Liver (tissue), 3 donors: ENCODE measurements at regions not wholly inside any gene's neighbourhood (a gene's known extent, or its start where the extent isn't known, plus 50 kb on each side); places are given as distances from the start of the nearest gene placed in this dataset.

Experiments
- ATF3 ChIP-seq: IDR thresholded peaks from 2 replicates; pipeline ENCODE4 v1.6.1; 2016; ENCODE audit warnings: antibody characterized with exemption
- CTCF ChIP-seq: fragments of 150-350 bp; IDR thresholded peaks from 2 replicates; pipeline ENCODE4 v1.5.1; 2017; ENCODE audit warnings: improper control_type of control experiment, low read depth, low read length; ENCODE audit not compliant: missing input control
- EGR1 ChIP-seq, 2 donors: IDR thresholded peaks; 2 replicates each; pipeline ENCODE4 v1.6.1; 2016 to 2018; ENCODE audit warnings: antibody characterized with exemption in 2 of 2, low read depth in 2 of 2
- FOXA1 ChIP-seq: IDR thresholded peaks from 2 replicates; pipeline ENCODE4 v1.6.1; 2016; ENCODE audit warnings: antibody characterized with exemption
- GABPA ChIP-seq, 2 donors: IDR thresholded peaks in 1 of 2; conservative IDR thresholded peaks in 1 of 2; 2 replicates each; pipeline ENCODE4 v1.6.1; 2016; ENCODE audit warnings: antibody characterized with exemption in 2 of 2, mild to moderate bottlenecking in 1 of 2, moderate library complexity in 1 of 2
- JUND ChIP-seq, 2 donors: IDR thresholded peaks; 2 replicates each; pipeline ENCODE4 v1.6.1; 2016; ENCODE audit warnings: antibody characterized with exemption in 2 of 2
- MAX ChIP-seq: IDR thresholded peaks from 2 replicates; pipeline ENCODE4 v1.6.1; 2016; ENCODE audit warnings: antibody characterized with exemption
- RAD21 ChIP-seq, 2 donors: IDR thresholded peaks; 2 replicates each; pipeline ENCODE4 v1.6.1; 2016; ENCODE audit warnings: antibody characterized with exemption in 2 of 2, mild to moderate bottlenecking in 2 of 2
- REST ChIP-seq: IDR thresholded peaks from 2 replicates; pipeline ENCODE4 v1.6.1; 2016; ENCODE audit warnings: antibody characterized with exemption, mild to moderate bottlenecking
- RXRA ChIP-seq, 2 donors: IDR thresholded peaks; 2 replicates each; pipeline ENCODE4 v1.6.1; 2017 to 2018; ENCODE audit warnings: antibody characterized with exemption in 2 of 2, mild to moderate bottlenecking in 1 of 2
- TAF1 ChIP-seq: conservative IDR thresholded peaks from 2 replicates; pipeline ENCODE4 v1.6.1; 2016; ENCODE audit warnings: antibody characterized with exemption, mild to moderate bottlenecking
- YY1 ChIP-seq: IDR thresholded peaks from 2 replicates; pipeline ENCODE4 v1.6.1; 2016; ENCODE audit warnings: antibody characterized with exemption, mild to moderate bottlenecking
- ZBTB33 ChIP-seq: IDR thresholded peaks from 2 replicates; pipeline ENCODE4 v1.6.1; 2016; ENCODE audit warnings: antibody characterized with exemption
- donor health status: healthy.
- donor health status: healthy.

- no peak for TF ChIP-seq RXRA (IDR thresholded peaks at IDR 0.05)
- TF ChIP-seq JUND (IDR thresholded peaks at IDR 0.05), result no peak
- TF ChIP-seq CTCF, result no peak
- TF ChIP-seq YY1, result no peak
- TF ChIP-seq REST, result no peak
- no peak for TF ChIP-seq MAX
- TF ChIP-seq RAD21 (IDR thresholded peaks at IDR 0.05), result no peak
- TF ChIP-seq EGR1 (IDR thresholded peaks at IDR 0.05; ENCODE audit: low read depth in 2 of 2), result no peak
- TF ChIP-seq GABPA (IDR thresholded peaks at IDR 0.05 in 1 of 2, conservative IDR thresholded peaks at IDR 0.05 in 1 of 2), result no peak
- TF ChIP-seq TAF1, result no peak
- no peak for TF ChIP-seq ATF3
- TF ChIP-seq FOXA1, result no peak
- TF ChIP-seq ZBTB33, result no peak
Observed at GRCh38 chr6:19557191-19557590, 280.0 kb upstream of the ID4 start.
